Mammary epithelial cell (primary cell): ENCODE measurements at regions not wholly inside any gene's neighbourhood (a gene's known extent, or its start where the extent isn't known, plus 50 kb on each side); places are given as distances from the start of the nearest gene placed in this dataset.

ENCODE experiments used
- CTCF ChIP-seq, 2 donors: IDR thresholded peaks in 1 of 2; conservative IDR thresholded peaks in 1 of 2; 2 replicates each; pipeline ENCODE4 v1.5.1; 2011 to 2012; ENCODE audit warnings: inconsistent platforms in 2 of 2, low read length in 2 of 2, mild to moderate bottlenecking in 2 of 2, control low read depth in 1 of 2, low read depth in 1 of 2; ENCODE audit not compliant: insufficient read depth in 1 of 2; ENCODE audit errors: extremely low read depth in 1 of 2
- EZH2 ChIP-seq: IDR thresholded peaks from 2 replicates; pipeline ENCODE4 v1.6.1; 2012; ENCODE audit warnings: low read length, inconsistent platforms, borderline replicate concordance

GRCh38 chr12:124677552-124678356 is 110.3 kb upstream of the NCOR2 start:
- TF ChIP-seq CTCF (conservative IDR thresholded peaks at IDR 0.05 in 1 of 2, IDR thresholded peaks at IDR 0.05 in 1 of 2; ENCODE audit: extremely low read depth in 1 of 2, insufficient read depth in 1 of 2, low read depth in 1 of 2, low read length in 2 of 2): no peak
- TF ChIP-seq EZH2: no peak
